Chondrocyte (in vitro differentiated cells): ENCODE measurements at regions not wholly inside any gene's neighbourhood (a gene's known extent, or its start where the extent isn't known, plus 50 kb on each side); places are given as distances from the start of the nearest gene placed in this dataset.

Experiments
- DNase-seq: peaks from one replicate; pipeline ENCODE4 v3.0.0; 2021; ENCODE audit warnings: mixed read lengths, low spot score
- H3K27ac Mint-ChIP-seq: one replicate; pipeline ENCODE4 v1.8.0; 2021; ENCODE audit warnings: mild to moderate bottlenecking, moderate library complexity, mixed read lengths; ENCODE audit not compliant: unreplicated experiment
- H3K27me3 Mint-ChIP-seq: 2 replicates; pipeline ENCODE4 v1.8.0; 2021; ENCODE audit warnings: low read depth, mixed read lengths
- H3K36me3 Mint-ChIP-seq: 2 replicates; pipeline ENCODE4 v1.8.0; 2021; ENCODE audit warnings: low read depth, mixed read lengths
- H3K4me1 Mint-ChIP-seq: 2 replicates; pipeline ENCODE4 v1.8.0; 2021; ENCODE audit warnings: low read depth, mild to moderate bottlenecking, mixed read lengths
- H3K4me3 Mint-ChIP-seq: one replicate; pipeline ENCODE4 v1.8.0; 2021; ENCODE audit warnings: mild to moderate bottlenecking, moderate library complexity, mixed read lengths; ENCODE audit not compliant: unreplicated experiment
- H3K9me3 Mint-ChIP-seq: 2 replicates; pipeline ENCODE4 v1.8.0; 2021; ENCODE audit warnings: low read depth, mixed read lengths
- TF ChIP-seq, protein P1 (sequence below): fragments of 200-600 bp; sonication (generic); IDR thresholded peaks from 2 replicates; pipeline ENCODE4 v1.5.0; 2021; ENCODE audit warnings: antibody characterized with exemption, mild to moderate bottlenecking, moderate library complexity

DNA sequence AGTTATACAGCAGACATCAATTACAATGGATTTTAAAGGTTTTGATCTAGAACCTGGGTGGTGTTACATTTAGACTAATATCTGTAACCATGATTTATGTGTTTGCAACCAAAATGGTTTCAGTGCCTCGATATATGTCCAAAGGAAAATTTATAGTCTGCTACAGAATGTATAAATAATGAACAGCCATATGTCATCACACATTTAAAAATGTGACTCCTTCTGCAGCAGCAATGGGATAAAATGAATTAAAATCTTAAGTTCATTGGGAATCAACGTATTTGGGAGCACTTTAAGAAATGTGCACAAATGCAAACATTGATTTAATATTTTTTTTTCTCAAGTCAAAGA, 610.2 kb downstream of the TMEM114 start:
- Mint-ChIP-seq H3K9me3 (peaks cover 6% of the 10 kb centered on the region), H3K36me3 (no peaks in the 10 kb centered on the region), H3K4me1 (no peaks in the 10 kb centered on the region), H3K27me3 (no peaks in the 10 kb centered on the region), H3K27ac (no peak overlapping the region), H3K4me3 (no peak overlapping the region)
- no peak for DNase-seq
- TF ChIP-seq, protein P1, sequence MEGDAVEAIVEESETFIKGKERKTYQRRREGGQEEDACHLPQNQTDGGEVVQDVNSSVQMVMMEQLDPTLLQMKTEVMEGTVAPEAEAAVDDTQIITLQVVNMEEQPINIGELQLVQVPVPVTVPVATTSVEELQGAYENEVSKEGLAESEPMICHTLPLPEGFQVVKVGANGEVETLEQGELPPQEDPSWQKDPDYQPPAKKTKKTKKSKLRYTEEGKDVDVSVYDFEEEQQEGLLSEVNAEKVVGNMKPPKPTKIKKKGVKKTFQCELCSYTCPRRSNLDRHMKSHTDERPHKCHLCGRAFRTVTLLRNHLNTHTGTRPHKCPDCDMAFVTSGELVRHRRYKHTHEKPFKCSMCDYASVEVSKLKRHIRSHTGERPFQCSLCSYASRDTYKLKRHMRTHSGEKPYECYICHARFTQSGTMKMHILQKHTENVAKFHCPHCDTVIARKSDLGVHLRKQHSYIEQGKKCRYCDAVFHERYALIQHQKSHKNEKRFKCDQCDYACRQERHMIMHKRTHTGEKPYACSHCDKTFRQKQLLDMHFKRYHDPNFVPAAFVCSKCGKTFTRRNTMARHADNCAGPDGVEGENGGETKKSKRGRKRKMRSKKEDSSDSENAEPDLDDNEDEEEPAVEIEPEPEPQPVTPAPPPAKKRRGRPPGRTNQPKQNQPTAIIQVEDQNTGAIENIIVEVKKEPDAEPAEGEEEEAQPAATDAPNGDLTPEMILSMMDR, result no peak

DNA sequence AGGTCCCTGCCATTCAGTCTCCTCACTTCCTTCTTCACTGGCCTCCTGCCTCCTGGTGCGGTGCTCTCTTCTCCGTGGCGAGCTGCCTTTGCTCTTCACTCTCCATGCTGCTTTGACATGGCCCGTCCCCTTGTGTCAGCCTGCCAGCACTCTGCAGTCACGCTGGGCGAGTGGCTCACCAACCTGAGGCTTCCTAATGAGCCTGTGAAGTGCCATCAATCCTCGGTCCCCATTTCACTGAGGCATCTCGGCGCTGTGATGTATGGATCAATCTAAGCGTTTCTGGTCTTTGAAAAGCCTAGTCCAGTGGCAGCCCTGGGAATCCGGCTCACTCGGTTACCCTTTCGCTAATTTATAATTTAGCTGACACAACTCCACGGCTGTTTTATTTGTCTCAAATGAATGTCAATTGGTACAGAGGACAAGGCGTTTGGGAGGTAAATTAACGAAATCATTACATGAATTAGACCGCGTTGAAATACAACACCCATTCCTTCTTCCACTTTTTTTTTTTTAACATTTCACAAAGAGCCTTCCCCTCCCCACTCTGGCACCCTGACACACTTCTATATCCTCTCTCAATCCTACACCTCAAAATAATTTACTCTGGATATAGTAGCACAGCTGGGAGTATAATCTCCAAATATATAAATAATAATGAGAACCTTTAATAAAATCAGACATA, 610.7 kb downstream of the TMEM114 start:
- Mint-ChIP-seq H3K9me3 (peaks cover 6% of the 10 kb centered on the region), H3K27ac (no peak overlapping the region), H3K36me3 (no peaks in the 10 kb centered on the region), H3K4me3 (no peak overlapping the region), H3K27me3 (no peaks in the 10 kb centered on the region), H3K4me1 (no peaks in the 10 kb centered on the region)
- DNase-seq, result no peak
- TF ChIP-seq, protein P1, result no peak

DNA sequence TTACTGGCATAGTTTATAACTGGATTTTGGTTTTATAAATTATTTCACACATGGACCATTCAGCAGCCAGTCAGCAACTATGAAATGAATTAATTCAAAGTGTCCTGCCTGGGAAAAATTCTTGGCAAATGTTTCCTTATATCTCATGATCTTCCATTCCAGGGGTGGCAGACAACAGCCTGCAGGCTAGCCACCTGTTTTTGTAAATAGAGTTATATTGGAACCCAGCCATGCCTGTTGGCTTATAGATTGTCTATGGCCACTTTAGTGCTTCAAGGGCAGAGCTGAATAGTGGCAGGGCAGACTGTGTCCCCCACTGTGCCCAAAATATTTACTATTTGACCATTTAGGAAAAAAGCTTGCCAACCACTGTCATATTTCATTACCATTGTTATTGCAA, 613.7 kb downstream of the TMEM114 start:
- H3K36me3 Mint-ChIP-seq, result no peaks in the 10 kb centered on the region
- DNase-seq, result no peak
- no peak overlapping the region for H3K27ac Mint-ChIP-seq
- no peaks in the 10 kb centered on the region for H3K4me1 Mint-ChIP-seq
- no peaks in the 10 kb centered on the region for H3K27me3 Mint-ChIP-seq
- H3K4me3 Mint-ChIP-seq, result no peak overlapping the region
- peaks cover 5% of the 10 kb centered on the region for H3K9me3 Mint-ChIP-seq
- TF ChIP-seq, protein P1, result no peak

DNA sequence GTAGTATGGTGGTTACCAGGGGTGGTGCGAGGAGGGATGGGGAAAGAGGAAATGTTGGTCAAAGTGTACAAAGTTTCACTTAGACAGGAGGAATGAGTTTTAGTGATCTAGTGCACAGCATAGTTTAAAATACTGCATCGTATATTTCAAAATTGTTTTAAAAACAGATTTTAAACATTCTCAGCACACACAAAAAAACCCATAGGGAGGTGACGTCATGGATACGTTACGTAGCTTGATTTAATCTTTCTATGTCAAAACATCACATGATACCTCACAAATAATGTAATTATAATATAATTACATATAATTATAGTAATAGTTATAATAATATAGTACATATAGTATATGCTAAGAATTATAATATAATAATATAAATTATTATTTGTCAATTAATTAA, 614.2 kb downstream of the TMEM114 start:
- no peak for DNase-seq
- TF ChIP-seq, protein P1, result no peak
- H3K9me3 Mint-ChIP-seq, result peaks cover 5% of the 10 kb centered on the region
- no peaks in the 10 kb centered on the region for H3K36me3 Mint-ChIP-seq
- H3K27ac Mint-ChIP-seq, result no peak overlapping the region
- H3K27me3 Mint-ChIP-seq, result no peaks in the 10 kb centered on the region
- H3K4me3 Mint-ChIP-seq, result no peak overlapping the region
- H3K4me1 Mint-ChIP-seq, result no peaks in the 10 kb centered on the region

DNA sequence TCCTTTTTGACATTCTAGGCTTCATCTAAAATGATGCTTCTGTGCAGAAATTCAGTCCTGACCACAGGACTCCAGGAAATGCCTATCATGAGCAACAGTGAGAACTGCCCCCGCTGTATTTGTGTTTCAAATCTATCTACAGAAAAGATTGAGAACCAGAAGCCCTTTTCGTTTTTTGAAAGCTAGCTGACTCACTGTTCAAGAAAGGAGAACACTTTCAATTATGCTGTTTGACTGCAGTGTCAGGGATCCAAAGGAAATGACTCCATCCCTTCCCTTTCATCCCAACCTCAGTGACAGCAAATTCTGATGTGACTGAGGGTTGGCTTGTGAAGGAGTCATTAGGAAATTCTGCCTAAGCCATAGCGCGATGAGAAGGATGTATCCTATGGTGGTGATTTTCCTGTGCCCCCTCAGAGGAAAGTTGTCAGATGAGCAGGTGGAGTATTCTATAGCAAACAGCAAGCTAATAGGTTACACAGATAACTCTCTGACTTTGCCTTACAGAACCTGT, 622.3 kb downstream of the TMEM114 start:
- Mint-ChIP-seq H3K4me3 (no peak overlapping the region), H3K9me3 (peaks cover 9% of the 10 kb centered on the region), H3K27me3 (no peaks in the 10 kb centered on the region), H3K4me1 (no peaks in the 10 kb centered on the region), H3K36me3 (no peaks in the 10 kb centered on the region), H3K27ac (no peak overlapping the region)
- no peak for DNase-seq
- TF ChIP-seq, protein P1, result no peak
